ENCODE measurements at regions not wholly inside any gene's neighbourhood (a gene's known extent, or its start where the extent isn't known, plus 50 kb on each side); places are given as distances from the start of the nearest gene placed in this dataset.
A peak's percentile ranks its signal among the peaks of the same experiment; 100 is the strongest.
"Not testable (repeated sequence)": the region's sequence is repeated elsewhere in the genome, so short reads cannot be mapped to it uniquely, and the experiment has no call there.

GRCh38 chr6:22349051-22349450, 52.2 kb upstream of the PRL start:
- no peak for DNase-seq

DNA sequence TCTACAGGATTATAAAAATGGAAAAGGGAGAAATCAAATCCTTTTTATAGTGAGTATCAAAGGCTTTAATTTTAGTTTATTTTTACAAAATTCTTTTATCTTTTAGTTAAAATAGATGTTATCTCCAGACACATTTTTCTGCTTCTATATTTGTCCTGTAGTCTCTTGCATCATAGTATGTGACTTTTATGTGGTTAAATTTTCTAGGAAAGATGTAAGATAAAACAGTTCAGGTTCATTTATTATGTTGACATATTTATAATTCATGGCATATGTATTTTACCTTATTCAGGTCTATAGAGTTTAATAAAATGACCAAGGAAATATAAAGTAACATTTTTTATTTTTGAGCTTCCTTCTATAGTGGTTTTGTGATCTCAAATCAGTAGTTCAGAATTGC, 52.7 kb upstream of the PRL start:
- DNase-seq = no peak

DNA sequence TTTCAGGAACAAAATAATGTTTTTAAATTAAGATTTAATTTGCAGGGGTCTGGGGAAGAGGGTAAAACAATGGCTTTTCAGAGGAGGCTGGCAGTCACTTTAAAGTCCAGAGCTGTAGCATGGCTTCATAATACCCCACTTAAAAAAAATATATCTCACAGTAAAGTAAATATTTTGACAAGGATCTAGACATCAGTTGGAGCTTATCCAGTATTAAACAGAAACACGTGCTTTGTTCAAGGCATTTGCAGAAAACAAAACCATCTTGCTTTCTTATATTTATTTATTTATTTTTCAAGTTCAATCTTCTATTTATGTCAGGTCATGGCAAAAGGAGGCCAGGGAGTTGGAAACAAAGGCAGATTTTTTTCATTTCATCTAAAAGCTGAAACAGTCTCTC, 53.3 kb upstream of the PRL start:
- no peak for DNase-seq

DNA sequence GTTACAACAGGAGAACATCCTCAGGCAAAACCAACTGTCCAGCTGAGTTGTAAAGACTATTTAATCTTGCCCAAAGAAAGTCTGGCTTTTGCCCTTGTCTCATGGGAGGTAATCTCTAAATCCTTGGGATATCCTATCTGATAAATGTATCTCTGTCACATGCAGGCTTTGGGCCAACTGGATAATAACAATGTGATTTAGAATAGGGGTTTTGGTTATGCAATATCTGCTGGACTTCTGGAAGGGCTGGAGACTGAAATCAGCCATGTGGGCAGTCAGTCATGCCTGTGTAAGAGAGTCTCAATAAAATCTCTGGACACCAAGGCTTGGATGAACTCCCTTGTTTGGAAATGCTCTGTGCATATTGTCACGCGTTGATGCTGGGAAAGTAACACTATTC, 56.3 kb upstream of the PRL start:
- no peak for DNase-seq

DNA sequence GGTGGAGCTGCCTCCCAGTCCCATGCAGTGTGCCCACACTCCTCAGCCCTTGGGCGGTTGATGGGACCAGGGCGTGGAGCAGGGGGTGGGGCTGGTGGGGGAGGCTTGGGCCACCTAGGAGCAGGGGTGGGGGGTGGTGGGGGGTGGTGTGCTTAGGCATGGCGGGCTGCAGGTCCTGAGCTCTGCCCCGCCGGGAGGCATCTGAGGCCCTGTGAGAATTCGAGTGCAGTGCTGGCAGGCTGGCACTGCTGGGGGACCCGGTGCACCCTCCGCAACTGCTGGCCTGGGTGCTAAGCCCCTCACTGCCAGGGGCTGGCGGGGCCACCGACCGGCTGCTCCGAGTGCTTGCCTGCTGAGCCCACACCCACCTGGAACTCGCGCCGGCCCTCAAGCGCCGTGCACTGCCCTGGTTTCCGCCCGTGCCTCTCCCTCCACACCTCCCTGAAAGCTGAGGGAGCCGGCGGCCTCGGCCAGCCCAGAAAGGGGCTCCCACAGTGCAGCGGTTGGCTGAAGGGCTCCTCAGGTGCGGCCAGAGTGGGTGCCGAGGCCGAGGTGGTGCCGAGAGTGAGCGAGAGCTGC, 59.6 kb upstream of the PRL start:
- DNase-seq = no peak

GRCh38 chr6:22357724-22358189, 60.9 kb upstream of the PRL start:
- no peak for DNase-seq

DNA sequence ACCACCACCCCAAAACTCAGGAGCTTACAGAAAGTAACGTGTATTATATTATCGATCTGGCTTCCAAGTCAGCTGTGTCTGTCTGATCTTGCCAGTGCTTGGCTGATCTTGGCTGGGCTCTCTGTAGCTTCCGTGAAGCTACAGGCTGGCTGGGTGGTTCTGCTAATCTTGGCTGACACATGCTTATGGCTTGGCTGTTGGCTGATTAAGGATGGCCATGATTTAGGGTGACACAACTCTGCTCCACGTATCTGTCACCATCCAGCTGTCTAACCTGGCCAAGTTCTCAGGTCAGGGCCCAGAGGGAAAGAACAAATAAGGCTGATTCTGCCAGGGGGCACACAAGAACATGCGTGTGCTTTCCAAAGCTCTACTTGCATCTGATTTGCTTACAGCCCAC, 64.7 kb upstream of the PRL start:
- DNase-seq = no peak

DNA sequence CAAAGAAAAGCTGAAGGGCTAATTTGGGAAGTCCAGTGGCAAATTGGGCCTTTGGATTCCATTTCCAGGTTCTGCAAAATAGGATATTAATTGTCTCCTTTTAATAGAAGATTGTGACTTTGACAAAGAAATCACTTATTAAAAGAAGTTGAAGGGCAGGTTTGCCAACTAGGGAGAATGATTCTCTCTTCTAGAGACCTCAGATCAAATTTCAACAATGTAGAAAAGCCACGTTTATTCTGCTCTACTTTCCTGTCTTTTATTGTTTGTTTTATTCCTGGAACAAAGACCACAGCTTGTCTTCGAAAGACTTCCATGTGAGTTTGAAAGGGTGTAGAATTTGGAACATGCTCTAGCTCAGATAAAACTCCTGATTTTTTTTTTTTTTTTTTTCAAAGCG, 65.5 kb upstream of the PRL start:
- DNase-seq = no peak

- no peak for DNase-seq
These were observed 66.4 kb upstream of the PRL start for GRCh38 chr6:22363166-22363713.

- peak; percentile 49 for DNase-seq
These were observed 66.9 kb upstream of the PRL start for GRCh38 chr6:22363714-22364239.

DNA sequence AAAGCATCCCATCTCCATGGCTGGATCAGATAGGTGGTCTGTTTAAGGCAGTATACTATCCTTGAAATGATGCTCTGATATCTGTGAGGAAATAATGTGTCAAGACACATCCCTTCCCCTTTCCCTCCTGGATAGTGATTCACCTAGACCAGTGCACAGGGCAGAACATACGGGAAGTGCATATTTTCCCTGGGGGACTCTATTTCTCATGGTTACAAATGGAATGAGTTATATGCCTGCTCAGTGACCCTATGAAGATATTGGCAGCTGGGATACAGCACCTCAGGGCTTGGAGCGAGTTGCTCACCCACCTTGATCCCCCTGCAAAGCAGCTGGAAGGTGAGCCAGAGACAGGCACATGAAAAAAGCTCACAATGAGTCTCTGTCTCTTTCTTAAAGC, 67.5 kb upstream of the PRL start:
- DNase-seq = no peak

DNA sequence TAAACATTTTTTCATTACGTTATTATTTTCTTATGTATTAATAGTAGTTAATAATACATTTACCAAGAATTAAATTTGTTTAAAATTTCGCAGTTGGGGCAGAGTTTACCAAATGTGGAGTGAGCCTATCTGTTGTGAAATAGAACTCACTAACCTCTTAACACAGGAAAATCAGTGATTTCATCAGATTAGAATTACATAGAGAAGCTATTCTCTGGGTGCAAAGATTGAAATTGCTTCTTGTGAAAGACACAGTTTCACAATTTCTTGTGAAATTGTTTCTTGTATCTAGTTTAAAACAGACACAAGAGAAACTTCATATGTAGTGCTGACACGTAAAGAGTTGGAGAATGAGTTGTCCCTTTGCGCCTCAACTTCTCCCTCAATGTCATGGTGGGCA, 69.4 kb upstream of the PRL start:
- DNase-seq = no peak

- DNase-seq = no peak
These were observed 70.5 kb upstream of the PRL start for GRCh38 chr6:22367346-22367745.

- DNase-seq = no peak
These were observed 72.0 kb upstream of the PRL start for GRCh38 chr6:22368794-22369193.

- no peak for DNase-seq
These were observed 76.1 kb upstream of the PRL start for GRCh38 chr6:22372922-22373321.

- not testable (repeated sequence) for DNase-seq
These were observed 78.1 kb upstream of the PRL start for GRCh38 chr6:22374950-22375349.

- not testable (repeated sequence) for DNase-seq
These were observed 79.5 kb upstream of the PRL start for GRCh38 chr6:22376293-22376692.

GRCh38 chr6:22378536-22378935, 81.7 kb upstream of the PRL start:
- not testable (repeated sequence) for DNase-seq

GRCh38 chr6:22380236-22380635, 83.4 kb upstream of the PRL start:
- DNase-seq = no peak

DNA sequence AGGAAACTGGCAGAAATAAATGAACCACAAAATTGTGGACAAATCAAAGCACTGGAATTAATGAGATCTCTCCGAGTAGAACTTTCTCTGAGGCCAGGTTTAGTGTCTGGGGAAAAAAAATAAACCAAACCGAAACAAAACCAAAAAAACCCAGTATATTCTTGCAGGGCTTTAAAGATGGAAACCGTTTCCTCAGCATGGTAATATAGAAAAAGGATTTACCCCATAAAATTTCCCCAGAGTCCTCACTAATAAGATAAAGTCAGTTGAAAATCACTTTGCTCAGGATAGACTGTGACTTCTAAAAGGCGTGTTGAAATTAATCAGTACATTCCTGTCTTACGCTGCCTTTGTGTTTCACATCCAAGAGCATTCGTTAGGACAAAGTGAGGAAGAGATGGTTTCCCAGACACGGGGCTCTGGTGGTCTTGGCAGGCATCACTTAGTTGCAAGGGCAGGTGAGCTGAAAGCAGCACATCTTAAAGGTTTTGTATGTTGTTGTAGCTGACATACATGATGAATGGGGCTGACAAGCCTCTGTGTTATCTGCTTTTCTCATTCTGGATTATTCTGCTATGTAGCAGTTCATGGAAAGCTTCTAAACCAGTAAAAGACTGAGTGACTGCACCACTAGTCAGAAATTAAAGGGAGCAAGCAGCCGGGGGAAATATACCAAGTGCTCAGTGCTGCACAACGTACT, 85.2 kb upstream of the PRL start:
- DNase-seq = no peak

DNA sequence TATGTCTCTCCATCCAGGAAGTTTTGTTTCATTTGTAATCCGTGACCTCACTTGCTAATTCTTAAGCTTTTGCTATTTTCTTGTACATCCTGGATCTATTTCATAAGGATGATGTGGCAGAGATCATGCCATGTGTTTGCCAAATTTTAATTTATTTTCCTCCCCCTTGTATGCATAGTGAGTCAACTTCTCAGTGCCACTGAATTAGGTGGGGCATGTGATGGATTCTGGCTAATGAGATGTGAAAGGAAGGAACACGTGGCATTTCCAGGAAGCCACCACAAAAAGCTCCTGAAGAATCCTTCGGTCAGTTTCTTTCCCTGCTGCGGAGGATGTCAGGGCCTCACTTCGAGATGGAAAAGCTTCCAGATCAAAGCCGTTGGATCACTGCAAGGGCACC, 86.2 kb upstream of the PRL start:
- no peak for DNase-seq

GRCh38 chr6:22392711-22393110, 95.9 kb upstream of the PRL start:
- no peak for DNase-seq

- DNase-seq = no peak
These were observed 97.9 kb upstream of the PRL start for GRCh38 chr6:22394691-22395090.

GRCh38 chr6:22399693-22400092, 102.9 kb upstream of the PRL start:
- no peak for DNase-seq

Measured in femur (tissue), 1 donor.